ENCODE measurements at regions not wholly inside any gene's neighbourhood (a gene's known extent, or its start where the extent isn't known, plus 50 kb on each side); places are given as distances from the start of the nearest gene placed in this dataset.

GRCh38 chr16:85271198-85271597, 158.9 kb upstream of the CIBAR2 start:
- TF ChIP-seq, protein P1, sequence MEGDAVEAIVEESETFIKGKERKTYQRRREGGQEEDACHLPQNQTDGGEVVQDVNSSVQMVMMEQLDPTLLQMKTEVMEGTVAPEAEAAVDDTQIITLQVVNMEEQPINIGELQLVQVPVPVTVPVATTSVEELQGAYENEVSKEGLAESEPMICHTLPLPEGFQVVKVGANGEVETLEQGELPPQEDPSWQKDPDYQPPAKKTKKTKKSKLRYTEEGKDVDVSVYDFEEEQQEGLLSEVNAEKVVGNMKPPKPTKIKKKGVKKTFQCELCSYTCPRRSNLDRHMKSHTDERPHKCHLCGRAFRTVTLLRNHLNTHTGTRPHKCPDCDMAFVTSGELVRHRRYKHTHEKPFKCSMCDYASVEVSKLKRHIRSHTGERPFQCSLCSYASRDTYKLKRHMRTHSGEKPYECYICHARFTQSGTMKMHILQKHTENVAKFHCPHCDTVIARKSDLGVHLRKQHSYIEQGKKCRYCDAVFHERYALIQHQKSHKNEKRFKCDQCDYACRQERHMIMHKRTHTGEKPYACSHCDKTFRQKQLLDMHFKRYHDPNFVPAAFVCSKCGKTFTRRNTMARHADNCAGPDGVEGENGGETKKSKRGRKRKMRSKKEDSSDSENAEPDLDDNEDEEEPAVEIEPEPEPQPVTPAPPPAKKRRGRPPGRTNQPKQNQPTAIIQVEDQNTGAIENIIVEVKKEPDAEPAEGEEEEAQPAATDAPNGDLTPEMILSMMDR (IDR thresholded peaks at IDR 0.05 in 4 of 5, conservative IDR thresholded peaks at IDR 0.05 in 1 of 5): no peak
- TF ChIP-seq POLR2A (IDR thresholded peaks at IDR 0.05): no peak
